HG02943 (cell line): ENCODE measurements at regions not wholly inside any gene's neighbourhood (a gene's known extent, or its start where the extent isn't known, plus 50 kb on each side); places are given as distances from the start of the nearest gene placed in this dataset.
"Not testable (repeated sequence)": the region's sequence is repeated elsewhere in the genome, so short reads cannot be mapped to it uniquely, and the experiment has no call there.

Experiments
- ATAC-seq: cut with Tn5 transposase; IDR thresholded peaks from one replicate; pipeline ENCODE4 v1.9.1; 2021; ENCODE audit warnings: mild to moderate bottlenecking, low read depth, moderate library complexity; ENCODE audit not compliant: unreplicated experiment

GRCh38 chrX:65331371-65331770 is 203.2 kb downstream of the LAS1L start:
- no peak for ATAC-seq

DNA sequence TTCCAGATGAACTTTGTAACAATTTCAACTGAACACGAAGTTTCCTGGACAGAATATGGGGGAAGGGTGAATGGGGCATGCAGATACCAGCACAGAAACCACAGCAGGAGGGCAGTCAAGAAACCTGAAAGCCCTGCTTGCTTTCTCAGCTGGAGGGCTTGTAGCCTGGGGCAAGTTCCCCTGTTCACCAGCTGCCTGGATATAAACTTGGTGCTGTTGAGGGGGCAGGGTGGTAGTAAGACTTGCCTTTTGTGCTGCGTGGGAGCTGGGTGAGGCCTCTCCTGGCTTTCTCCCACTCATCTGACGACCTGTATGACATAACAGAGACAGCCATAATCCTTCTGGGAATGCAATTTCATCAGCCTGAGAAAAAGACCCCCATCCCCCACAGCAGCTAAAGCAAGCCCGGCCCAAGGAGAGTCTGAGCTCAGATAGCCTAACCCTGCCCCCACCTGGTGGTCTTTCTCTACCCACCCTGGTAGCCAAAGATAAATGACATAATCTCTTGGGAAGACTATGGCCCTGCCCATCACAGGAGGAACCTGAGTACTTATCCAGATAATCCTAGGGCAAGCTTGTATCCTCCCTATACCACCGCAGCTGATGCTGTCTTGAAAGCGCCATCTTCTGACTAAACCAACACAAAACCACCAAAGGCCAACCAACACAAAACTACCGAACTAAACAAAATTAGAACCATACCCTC is 234.3 kb downstream of the LAS1L start:
- no peak for ATAC-seq

GRCh38 chrX:65282905-65283304 is 251.7 kb downstream of the LAS1L start:
- ATAC-seq = not testable (repeated sequence)

DNA sequence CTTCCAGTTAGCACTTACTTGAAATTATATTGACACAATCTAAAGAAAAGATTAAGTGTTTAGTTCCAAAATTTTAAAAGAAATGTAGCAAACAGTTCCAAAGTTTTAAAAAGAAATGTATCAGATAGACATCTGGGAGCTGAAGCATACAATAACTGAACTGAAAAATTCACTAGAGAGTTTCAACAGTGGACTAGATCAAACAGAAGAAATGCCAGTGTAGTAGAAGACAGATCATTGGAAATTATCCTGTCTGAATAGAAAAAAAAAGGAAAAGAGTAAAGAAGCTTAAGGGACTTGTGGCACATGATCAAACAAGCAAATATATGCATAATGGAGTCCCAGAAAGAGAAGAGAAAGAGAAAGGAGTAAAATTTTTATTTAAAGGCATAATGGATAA is 261.4 kb downstream of the LAS1L start:
- ATAC-seq = no peak

DNA sequence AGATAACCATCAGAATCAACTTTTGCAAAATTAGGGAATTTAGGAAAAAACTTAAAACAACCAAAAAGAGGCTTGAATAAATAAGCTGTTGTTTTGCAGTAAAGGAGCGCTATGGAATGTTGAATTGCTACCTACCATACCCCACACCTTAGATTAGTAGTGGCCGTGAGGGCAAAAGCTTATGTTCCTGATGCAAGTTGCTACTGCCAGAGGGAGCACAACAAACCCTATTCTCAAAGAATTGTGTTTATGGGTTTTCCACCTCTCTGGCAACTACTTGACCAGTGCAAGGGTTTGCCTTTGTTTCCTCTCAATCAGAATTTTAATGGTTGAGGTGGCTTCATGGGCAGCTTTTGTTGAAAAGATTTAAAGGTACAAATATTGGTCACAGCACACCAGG is 268.1 kb downstream of the LAS1L start:
- no peak for ATAC-seq

DNA sequence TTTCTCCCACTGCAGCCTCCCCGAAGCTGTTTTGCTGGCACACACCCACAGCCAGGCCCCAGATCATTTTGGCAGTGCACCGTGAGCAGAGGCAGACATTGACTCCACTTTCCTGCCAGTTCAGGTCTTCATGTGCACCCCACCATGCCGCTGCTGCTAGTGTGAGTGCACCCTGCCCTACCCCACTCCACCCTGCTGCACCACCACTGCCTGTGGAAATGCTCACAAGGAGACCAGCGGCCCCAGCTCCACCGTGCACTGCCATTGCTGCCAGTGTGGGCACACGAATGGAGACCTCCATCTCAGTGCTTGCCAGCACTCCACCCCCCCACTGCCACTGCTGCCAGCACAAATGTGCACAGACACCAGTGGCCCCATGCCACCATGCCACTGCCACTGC is 277.6 kb upstream of the ZC4H2 start:
- no peak for ATAC-seq

- ATAC-seq = no peak
Measured at GRCh38 chrX:65241059-65241721, 264.9 kb upstream of the ZC4H2 start.

DNA sequence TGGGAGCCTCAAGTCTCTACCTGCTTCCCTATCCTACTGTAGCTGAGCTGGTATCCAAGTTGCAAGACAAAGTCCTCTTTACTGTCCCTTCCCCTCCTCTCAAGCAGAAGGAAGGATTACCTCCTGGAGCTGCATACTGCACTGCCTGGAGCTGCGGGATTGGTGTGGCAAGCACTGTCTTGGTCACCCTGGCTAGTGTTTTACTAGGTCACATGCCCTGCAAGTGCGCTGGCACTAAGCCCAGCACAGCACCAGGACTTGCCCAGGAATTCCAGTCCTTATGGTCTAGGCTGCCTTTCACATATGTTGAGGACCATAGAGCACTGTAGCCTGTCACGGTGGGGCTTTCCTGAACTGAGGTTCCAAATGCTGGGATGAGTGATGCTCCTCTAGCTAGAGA is 227.3 kb upstream of the ZC4H2 start:
- ATAC-seq = no peak

DNA sequence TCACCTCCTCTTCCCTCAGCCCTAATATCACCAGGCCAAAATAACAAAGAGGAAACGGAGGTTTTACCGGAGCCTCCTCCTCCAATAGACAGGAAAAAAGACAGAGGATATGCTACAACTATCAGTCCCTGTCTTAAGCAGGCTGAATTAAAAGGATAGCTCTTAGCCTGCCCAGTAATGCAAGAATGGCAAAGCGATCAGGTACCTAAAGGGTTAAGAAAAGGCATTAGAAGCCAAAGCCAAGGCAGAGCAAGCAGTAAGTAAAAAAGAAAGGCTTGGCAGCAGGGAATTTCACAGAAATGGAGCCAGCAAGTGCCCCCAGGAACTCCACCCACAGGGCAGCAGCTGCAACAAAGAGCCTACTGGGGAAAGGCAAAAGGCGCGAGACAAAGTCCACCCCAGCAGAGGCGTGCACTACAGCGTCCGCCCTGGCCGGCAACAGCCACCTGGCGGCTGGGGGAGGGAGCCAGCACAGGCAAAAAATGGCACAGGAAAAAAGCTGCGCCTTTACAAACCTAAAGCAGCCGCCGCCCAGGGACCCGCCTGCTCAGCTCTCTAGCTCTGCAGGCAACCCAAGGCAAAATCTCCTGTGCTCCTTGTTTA is 220.6 kb upstream of the ZC4H2 start:
- ATAC-seq = no peak

GRCh38 chrX:65195621-65196020 is 219.4 kb upstream of the ZC4H2 start:
- ATAC-seq = no peak

- ATAC-seq = no peak
Measured at GRCh38 chrX:65194547-65194946, 218.3 kb upstream of the ZC4H2 start.

DNA sequence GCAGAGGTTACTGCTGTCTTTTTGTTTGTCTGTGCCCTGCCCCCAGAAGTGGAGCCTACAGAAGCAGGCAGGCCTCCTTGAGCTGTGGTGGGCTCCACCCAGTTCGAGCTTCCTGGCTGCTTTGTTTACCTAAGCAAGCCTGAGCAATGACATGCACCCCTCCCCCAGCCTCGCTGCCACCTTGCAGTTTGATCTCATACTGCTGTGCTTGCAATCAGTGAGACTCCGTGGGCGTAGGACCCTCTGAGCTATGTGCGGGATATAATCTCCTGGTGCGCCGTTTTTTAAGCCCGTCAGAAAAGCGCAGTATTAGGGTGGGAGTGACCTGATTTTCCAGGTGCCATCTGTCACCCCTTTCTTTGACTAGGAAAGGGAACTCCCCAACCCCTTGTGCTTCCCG is 187.1 kb upstream of the ZC4H2 start:
- not testable (repeated sequence) for ATAC-seq

DNA sequence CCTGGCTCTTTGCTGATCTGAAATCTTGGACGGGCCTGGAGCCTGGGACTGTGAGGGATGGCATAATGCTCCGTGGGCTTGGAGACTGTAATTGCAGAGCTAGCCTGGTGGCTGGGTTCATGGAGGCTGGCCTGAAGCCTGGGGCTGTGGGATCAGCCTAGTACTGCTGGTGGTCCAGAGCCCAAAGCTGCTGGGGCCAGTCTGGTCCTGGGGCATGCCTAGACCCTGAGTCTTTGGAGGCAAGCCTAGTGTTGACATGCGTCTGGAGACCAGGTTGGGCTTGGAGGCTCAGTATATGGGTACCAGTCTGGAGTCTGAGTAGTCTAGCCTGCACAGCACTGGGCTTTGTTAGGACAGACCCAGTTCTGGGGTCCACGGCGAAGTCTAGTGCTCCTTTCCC is 172.0 kb upstream of the ZC4H2 start:
- ATAC-seq = no peak

- no peak for ATAC-seq
Measured at GRCh38 chrX:65136424-65136823, 160.2 kb upstream of the ZC4H2 start.

DNA sequence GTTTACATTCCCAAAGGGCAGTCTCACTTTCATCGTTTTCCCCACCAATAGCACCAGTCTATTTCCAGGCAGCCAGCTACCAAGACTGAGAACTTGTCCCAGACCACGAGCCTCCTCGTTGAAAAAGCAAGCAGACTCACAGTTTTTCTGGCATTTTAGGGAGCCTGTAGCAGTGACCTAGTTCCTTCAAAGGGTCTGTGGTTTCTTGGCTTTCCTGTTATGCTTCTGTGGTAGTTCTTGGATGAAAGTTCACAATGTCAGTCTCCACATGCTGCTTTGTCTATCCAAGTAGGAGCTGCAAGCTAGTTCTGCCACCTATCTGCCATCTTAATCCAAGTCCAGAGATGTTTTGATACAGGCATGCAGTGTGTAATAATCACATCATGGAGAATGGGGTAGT is 151.6 kb upstream of the ZC4H2 start:
- no peak for ATAC-seq

DNA sequence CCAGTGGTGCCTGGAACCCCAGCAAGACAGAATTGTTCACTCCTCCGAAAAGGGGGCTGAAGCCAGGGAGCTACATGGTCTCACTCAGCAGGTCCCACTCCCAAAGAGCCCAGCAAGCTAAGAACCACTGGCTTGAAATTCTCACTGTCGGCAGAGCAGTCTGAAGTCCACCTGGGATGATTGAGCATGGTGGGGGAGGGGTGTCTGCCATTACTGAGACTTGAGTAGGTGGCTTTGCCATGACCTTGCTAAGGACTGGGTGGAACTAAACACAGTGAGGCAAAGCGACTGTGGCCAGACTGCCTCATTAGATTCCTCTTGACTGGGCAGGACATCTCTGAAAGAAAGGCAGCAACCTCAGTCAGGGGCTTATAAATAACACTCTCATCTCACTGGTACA is 122.6 kb upstream of the ZC4H2 start:
- no peak for ATAC-seq

DNA sequence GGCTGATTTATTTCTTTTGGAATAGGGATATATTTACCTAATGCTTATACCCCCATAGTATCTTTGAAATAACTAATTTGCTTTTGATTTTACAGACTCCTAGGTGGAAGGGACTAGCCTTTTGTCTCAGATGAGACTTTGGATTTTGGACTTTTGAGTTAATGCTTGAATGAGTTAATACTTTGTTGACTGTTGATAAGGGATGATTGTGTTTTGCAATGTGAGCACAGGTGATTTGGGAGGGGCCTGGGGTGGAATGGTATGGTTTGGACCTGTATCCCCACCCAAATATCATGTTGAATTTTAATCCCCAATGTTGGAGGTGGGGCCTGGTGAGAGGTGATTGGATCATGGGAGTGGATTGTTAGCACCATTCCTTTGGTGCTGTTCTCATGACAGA is 117.4 kb upstream of the ZC4H2 start:
- ATAC-seq = no peak

DNA sequence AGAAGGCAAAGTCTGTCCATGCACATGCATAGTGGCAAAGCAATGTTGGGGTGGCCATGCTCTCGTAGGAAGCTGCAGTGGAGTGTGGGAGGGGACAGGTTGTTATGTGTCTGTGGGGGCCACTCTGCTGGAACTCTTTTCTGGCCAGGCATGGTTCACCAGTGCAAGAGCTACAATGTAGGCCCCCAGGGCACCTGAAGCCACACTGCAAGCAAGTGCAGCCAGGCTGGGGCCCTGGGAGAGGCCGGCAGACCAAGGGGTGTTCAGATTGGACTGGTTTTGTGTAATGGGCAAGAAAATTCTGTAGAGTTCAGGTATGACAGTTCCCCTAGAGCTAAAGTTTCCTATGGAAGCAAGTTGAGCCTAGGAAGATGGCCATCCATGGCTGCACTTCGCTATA is 97.0 kb upstream of the ZC4H2 start:
- no peak for ATAC-seq

- ATAC-seq = no peak
Measured at GRCh38 chrX:65072590-65072989, 96.3 kb upstream of the ZC4H2 start.

DNA sequence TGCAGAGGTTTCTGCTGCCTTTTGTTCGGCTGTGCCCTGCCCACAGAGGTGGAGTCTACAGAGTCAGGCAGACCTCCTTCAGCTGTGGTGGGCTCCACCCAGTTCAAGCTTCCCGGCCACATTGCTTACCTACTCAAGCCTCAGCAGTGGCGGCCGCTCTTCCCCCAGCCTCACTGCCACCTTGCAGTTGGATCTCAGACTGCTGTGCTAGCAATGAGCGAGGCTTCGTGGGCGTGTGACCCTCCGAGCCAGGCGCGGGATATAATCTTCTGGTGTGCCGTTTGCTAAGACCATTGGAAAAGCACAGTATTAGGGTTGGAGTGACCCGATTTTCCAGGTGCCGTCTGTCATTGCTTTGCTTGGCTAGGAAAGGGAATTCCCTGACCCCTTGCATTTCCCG is 82.4 kb upstream of the ZC4H2 start:
- ATAC-seq = not testable (repeated sequence)

DNA sequence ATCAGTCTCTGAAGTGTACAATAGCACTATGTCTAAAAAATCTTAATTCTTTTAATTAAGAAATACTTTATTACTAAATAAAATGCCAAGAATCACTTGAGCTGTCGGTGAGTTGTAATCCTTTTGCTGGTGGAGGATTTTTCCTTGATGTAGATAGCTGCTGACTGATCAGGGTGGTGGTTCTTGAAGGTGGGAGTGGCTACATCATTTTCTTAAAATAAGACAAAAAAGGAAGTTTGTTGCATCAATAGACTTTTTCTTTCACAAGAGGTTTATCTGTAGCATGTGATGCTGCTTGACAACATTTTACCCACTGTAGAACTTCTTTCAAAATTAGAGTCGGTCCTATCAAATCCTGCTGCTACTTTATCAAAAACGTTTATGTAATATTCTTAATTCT is 68.8 kb upstream of the ZC4H2 start:
- ATAC-seq = no peak

- peak; percentile 24 for ATAC-seq
Measured at GRCh38 chrX:65035446-65035770, 59.2 kb upstream of the ZC4H2 start.
